GM12892 (cell line): ENCODE measurements at regions not wholly inside any gene's neighbourhood (a gene's known extent, or its start where the extent isn't known, plus 50 kb on each side); places are given as distances from the start of the nearest gene placed in this dataset.

Source experiments
- POLR2A ChIP-seq: IDR thresholded peaks from 2 replicates; pipeline ENCODE4 v1.6.1; 2011; ENCODE audit warnings: low read depth, low read length, control low read depth
- POLR2AphosphoS5 ChIP-seq: IDR thresholded peaks from 2 replicates; pipeline ENCODE4 v1.6.1; 2011; ENCODE audit warnings: low read depth, low read length, control low read depth

DNA sequence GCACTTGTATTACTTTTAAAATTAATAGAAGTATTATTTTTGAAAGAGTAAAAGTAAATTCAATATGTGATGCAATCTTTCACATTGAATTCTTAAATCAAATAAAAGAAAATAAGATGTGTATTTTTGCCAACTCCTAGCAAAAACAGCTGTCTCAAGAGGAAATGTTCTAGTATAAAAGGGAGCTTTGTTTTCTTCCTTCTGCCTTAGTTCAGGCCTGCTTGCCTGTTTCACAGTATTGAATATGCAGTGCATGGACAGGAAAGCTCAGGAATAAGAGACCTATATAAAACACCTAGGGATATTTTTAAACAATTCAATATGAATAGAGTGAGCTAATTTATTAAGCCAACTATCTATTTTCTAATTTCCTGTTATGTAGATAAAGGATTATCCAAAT is 294.8 kb upstream of the G2E3 start:
- TF ChIP-seq POLR2AphosphoS5 (no peak), POLR2A (no peak)
